ENCODE measurements at regions not wholly inside any gene's neighbourhood (a gene's known extent, or its start where the extent isn't known, plus 50 kb on each side); places are given as distances from the start of the nearest gene placed in this dataset.

- no peak for DNase-seq
Observed at GRCh38 chrX:10902001-10902400, 209.1 kb upstream of the HCCS start.

- DNase-seq, result no peak
Observed at GRCh38 chrX:10903523-10903922, 207.6 kb upstream of the HCCS start.

GRCh38 chrX:10904220-10904619 lies 206.9 kb upstream of the HCCS start:
- no peak for DNase-seq

- no peak for DNase-seq
Observed at GRCh38 chrX:10906866-10907265, 204.3 kb upstream of the HCCS start.

GRCh38 chrX:10922159-10922558 lies 189.0 kb upstream of the HCCS start:
- peak; percentile 7 for DNase-seq

- DNase-seq, result no peak
Observed at GRCh38 chrX:10922835-10923234, 188.3 kb upstream of the HCCS start.

- no peak for DNase-seq
Observed at GRCh38 chrX:10923466-10923865, 187.7 kb upstream of the HCCS start.

GRCh38 chrX:10926404-10926803 lies 184.7 kb upstream of the HCCS start:
- no peak for DNase-seq

- no peak for DNase-seq
Observed at GRCh38 chrX:10926891-10927290, 184.2 kb upstream of the HCCS start.

- DNase-seq, result no peak
Observed at GRCh38 chrX:10929747-10930146, 181.4 kb upstream of the HCCS start.

- no peak for DNase-seq
Observed at GRCh38 chrX:10930151-10930550, 181.0 kb upstream of the HCCS start.

GRCh38 chrX:10931976-10932375 lies 179.2 kb upstream of the HCCS start:
- no peak for DNase-seq

GRCh38 chrX:10932842-10933440 lies 178.2 kb upstream of the HCCS start:
- no peak for DNase-seq

GRCh38 chrX:10935501-10935900 lies 175.6 kb upstream of the HCCS start:
- DNase-seq, result no peak

- no peak for DNase-seq
Observed at GRCh38 chrX:10936976-10937375, 174.2 kb upstream of the HCCS start.

- no peak for DNase-seq
Observed at GRCh38 chrX:10938365-10938923, 172.7 kb upstream of the HCCS start.

GRCh38 chrX:10939424-10939823 lies 171.7 kb upstream of the HCCS start:
- DNase-seq, result no peak

- no peak for DNase-seq
Observed at GRCh38 chrX:10944136-10944885, 166.8 kb upstream of the HCCS start.

- no peak for DNase-seq
Observed at GRCh38 chrX:10945498-10945897, 165.6 kb upstream of the HCCS start.

GRCh38 chrX:10949541-10949940 lies 161.6 kb upstream of the HCCS start:
- no peak for DNase-seq

- no peak for DNase-seq
Observed at GRCh38 chrX:10952619-10953018, 158.5 kb upstream of the HCCS start.

GRCh38 chrX:10965174-10965798 lies 145.8 kb upstream of the HCCS start:
- no peak for DNase-seq

- DNase-seq, result no peak
Observed at GRCh38 chrX:10966057-10966456, 145.1 kb upstream of the HCCS start.

- no peak for DNase-seq
Observed at GRCh38 chrX:10971176-10971575, 140.0 kb upstream of the HCCS start.
